HFF-Myc (cell line): ENCODE measurements at regions not wholly inside any gene's neighbourhood (a gene's known extent, or its start where the extent isn't known, plus 50 kb on each side); places are given as distances from the start of the nearest gene placed in this dataset.

Experiments
- DNase-seq: peaks from one replicate; pipeline ENCODE4 v3.0.0-alpha.2; 2011; ENCODE audit warnings: low read depth; ENCODE audit errors: extremely low read depth
- H3K4me3 ChIP-seq: replicated peaks from 2 replicates; pipeline ENCODE4 v1.5.1; 2011; ENCODE audit warnings: low read depth, mild to moderate bottlenecking, control low read depth, low read length
- CTCF ChIP-seq: IDR thresholded peaks from 2 replicates; pipeline ENCODE4 v1.5.1; 2012; ENCODE audit warnings: mild to moderate bottlenecking, low read depth, low read length, control low read depth; ENCODE audit errors: missing control alignments

GRCh38 chr2:18159896-18160295 lies 281.4 kb downstream of the KCNS3 start:
- DNase-seq, result no peak
- H3K4me3 ChIP-seq, result no peak overlapping the region
- no peak for TF ChIP-seq CTCF

GRCh38 chr2:18156421-18156820 lies 278.0 kb downstream of the KCNS3 start:
- TF ChIP-seq CTCF, result no peak
- no peak for DNase-seq

GRCh38 chr2:18156002-18156401 lies 277.5 kb downstream of the KCNS3 start:
- no peak for DNase-seq
- TF ChIP-seq CTCF, result no peak
- no peak overlapping the region for H3K4me3 ChIP-seq

More at GRCh38 chr2:18156421-18156820, 278.0 kb downstream of the KCNS3 start:
- no peak overlapping the region for H3K4me3 ChIP-seq

GRCh38 chr2:18154812-18155211 lies 276.3 kb downstream of the KCNS3 start:
- DNase-seq, result no peak
- TF ChIP-seq CTCF, result no peak
- no peak overlapping the region for H3K4me3 ChIP-seq

- H3K4me3 ChIP-seq, result no peak overlapping the region
- no peak for TF ChIP-seq CTCF
- no peak for DNase-seq
Observed at GRCh38 chr2:18154259-18154658, 275.8 kb downstream of the KCNS3 start.

- no peak for TF ChIP-seq CTCF
- no peak for DNase-seq
- no peak overlapping the region for H3K4me3 ChIP-seq
Observed at GRCh38 chr2:18153741-18154140, 275.3 kb downstream of the KCNS3 start.

- no peak overlapping the region for H3K4me3 ChIP-seq
- DNase-seq, result no peak
- no peak for TF ChIP-seq CTCF
Observed at GRCh38 chr2:18151237-18151636, 272.8 kb downstream of the KCNS3 start.
